K562 (cell line): ENCODE measurements at regions not wholly inside any gene's neighbourhood (a gene's known extent, or its start where the extent isn't known, plus 50 kb on each side); places are given as distances from the start of the nearest gene placed in this dataset.

ENCODE experiments used
- ATAC-seq: fragments of 200-7000 bp; cut with Tn5 transposase; 3 replicates; pipeline ENCODE4 v1.9.1; 2020; ENCODE audit warnings: moderate library complexity
- BruUV-seq: library from RNA; stranded (reverse); fragments of 400-500 nt; replicated peaks from 2 replicates; lab custom pipeline; 2021; lab: Mats Ljungman, UMichigan
- CTCF ChIA-PET: fragments of 300-600 bp; formaldehyde crosslinking; extraction: SDS; loops from one replicate; lab custom pipeline; 2021; ENCODE audit warnings: low intra/inter-chr PET ratio; lab: Yijun Ruan, JAX
- POLR2A ChIA-PET: fragments of 300-600, 350-650 bp; sonication (Branson Sonifier 250); formaldehyde crosslinking; extraction: SDS; loops from one replicate; lab custom pipeline; 2021; ENCODE audit warnings: antibody characterized with exemption, inconsistent platforms; lab: Yijun Ruan, JAX
- DNase-seq, 4 experiments: peaks; one replicate each; pipeline versions ENCODE4 v3.0.0 to v3.0.0-alpha.2; 2011 to 2018; ENCODE audit warnings: low spot score in 3 of 4, mixed read lengths in 3 of 4; ENCODE audit errors: extremely low read depth in 1 of 4
- FAIRE-seq: peaks from 2 replicates; lab custom pipeline; 2011; peaks lifted over from hg19 to GRCh38; lab: Jason Lieb, UNC
- H2AFZ ChIP-seq: 2 replicates; pipeline ENCODE4 v1.6.0; 2011; ENCODE audit warnings: low read depth, low read length, control low read depth, inconsistent platforms
- H3K27ac ChIP-seq: fragments of 200-600 bp; 3 replicates; pipeline ENCODE4 v1.8.0; 2011; ENCODE audit warnings: low read depth, mild to moderate bottlenecking, control low read depth, inconsistent platforms, low read length, moderate library complexity, mixed read lengths; ENCODE audit errors: extremely low read depth
- H3K27me3 ChIP-seq, 2 experiments: fragments of 300-600 bp in 1 of 2; 2 replicates in 1 of 2; 3 replicates in 1 of 2; pipeline versions ENCODE4 v1.6.0 to v1.8.0; 2011; ENCODE audit warnings: inconsistent platforms in 2 of 2, low read length in 2 of 2, mild to moderate bottlenecking in 1 of 2, mixed read lengths in 1 of 2, moderate library complexity in 1 of 2; ENCODE audit not compliant: control insufficient read depth in 2 of 2, insufficient read depth in 2 of 2
- H3K36me3 ChIP-seq: fragments of 300-600 bp; 3 replicates; pipeline ENCODE4 v1.8.0; 2011; ENCODE audit warnings: mild to moderate bottlenecking, low read length, inconsistent platforms; ENCODE audit not compliant: control insufficient read depth, insufficient read depth
- H3K4me1 ChIP-seq, 2 experiments: fragments of 200-600 bp in 1 of 2; replicated peaks in 1 of 2; 2 replicates in 1 of 2; 3 replicates in 1 of 2; pipeline versions ENCODE4 v1.5.1 to v1.8.0; 2011; ENCODE audit warnings: inconsistent platforms in 2 of 2, low read length in 2 of 2, mild to moderate bottlenecking in 1 of 2, mixed read lengths in 1 of 2, moderate library complexity in 1 of 2; ENCODE audit not compliant: control insufficient read depth in 2 of 2, insufficient read depth in 2 of 2
- H3K4me2 ChIP-seq: 2 replicates; pipeline ENCODE4 v1.6.1; 2011; ENCODE audit warnings: low read length, control low read depth, inconsistent platforms, mixed read lengths; ENCODE audit not compliant: insufficient read depth
- H3K4me3 ChIP-seq: fragments of 200-600 bp; sonication (generic), shearing (Covaris generic); 2 replicates; pipeline ENCODE4 v1.5.1; 2016; ENCODE audit warnings: control low read depth, inconsistent platforms
- H3K79me2 ChIP-seq: fragments of 200-600 bp; 3 replicates; pipeline ENCODE4 v1.8.0; 2011; ENCODE audit warnings: low read length, inconsistent platforms; ENCODE audit not compliant: control insufficient read depth, insufficient read depth
- H3K9ac ChIP-seq, 2 experiments: 2 replicates each; pipeline versions ENCODE4 v1.6.0 to v1.6.1; 2011; ENCODE audit warnings: low read depth in 2 of 2, low read length in 2 of 2, control low read depth in 1 of 2, inconsistent platforms in 1 of 2, mild to moderate bottlenecking in 1 of 2, mixed read lengths in 1 of 2; ENCODE audit not compliant: insufficient read depth in 1 of 2
- H3K9me1 ChIP-seq: one replicate; pipeline ENCODE4 v1.6.0; 2011; ENCODE audit warnings: inconsistent platforms, mild to moderate bottlenecking, low read length, moderate library complexity; ENCODE audit not compliant: control insufficient read depth, insufficient read depth
- H3K9me3 ChIP-seq: replicated peaks from 2 replicates; pipeline ENCODE4 v1.5.1; 2011; ENCODE audit warnings: low read depth, low read length, inconsistent platforms; ENCODE audit not compliant: control insufficient read depth, insufficient read depth
- H4K20me1 ChIP-seq: replicated peaks from 2 replicates; pipeline ENCODE4 v1.6.1; 2011; ENCODE audit warnings: low read length, inconsistent platforms, mixed read lengths; ENCODE audit not compliant: control insufficient read depth, insufficient read depth
- CEBPG ChIP-seq, 3 experiments: fragments of 200-800 bp in 1 of 3; sonication (Bioruptor generic) in 1 of 3; sonication (generic) in 1 of 3; formaldehyde crosslinking in 1 of 3; IDR thresholded peaks in 2 of 3; conservative IDR thresholded peaks in 1 of 3; 2 replicates each; pipeline versions ENCODE4 v1.6.1 to v1.8.0; 2016 to 2022; ENCODE audit warnings: missing compliant biosample characterization in 2 of 3, missing genetic modification characterization in 2 of 3, mild to moderate bottlenecking in 1 of 3, missing genetic modification reagents in 1 of 3
- CGGBP1 ChIP-seq: fragments of 250-450 bp; sonication (Bioruptor Pico); IDR thresholded peaks from 2 replicates; pipeline ENCODE4 v1.9.0; 2021; ENCODE audit warnings: mild to moderate bottlenecking
- NFIC ChIP-seq: fragments of 450-650 bp; IDR thresholded peaks from 2 replicates; pipeline ENCODE4 v1.6.1; 2017; ENCODE audit warnings: mild to moderate bottlenecking, inconsistent platforms
- RREB1 ChIP-seq: fragments of 250-450 bp; sonication (Bioruptor Pico); IDR thresholded peaks from 2 replicates; pipeline ENCODE4 v1.4.0; 2020
- SIRT6 ChIP-seq: IDR thresholded peaks from one replicate; pipeline ENCODE4 v1.6.1; 2012; ENCODE audit warnings: low read depth, mild to moderate bottlenecking, control low read depth, inconsistent platforms, low read length, moderate library complexity
- ZNF699 ChIP-seq: fragments of 250-450 bp; sonication (Bioruptor Pico); IDR thresholded peaks from 2 replicates; pipeline ENCODE4 v1.8.0; 2021; ENCODE audit warnings: mild to moderate bottlenecking, moderate library complexity; ENCODE audit not compliant: insufficient replicate concordance
- WGBS: fragments of 100-300 bp; shearing (Covaris generic); methylation state at CpG from one replicate; pipeline ENCODE4 v1.1.6; 2016; ENCODE audit warnings: low coverage, mixed read lengths; ENCODE audit not compliant: insufficient coverage; ENCODE audit errors: missing lambda C conversion rate; 5-methylcytosine and 5-hydroxymethylcytosine counted together
- in situ Hi-C: fragments of 300-500 bp; cut with MboI; formaldehyde crosslinking; loops from 4 replicates; pipeline ENCODE4 v1.15.0; 2018; ENCODE audit warnings: inconsistent platforms, mixed read lengths
- intact Hi-C: fragments of 100-400 bp; cut with micrococcal nuclease; formaldehyde crosslinking; loops from 2 replicates; pipeline ENCODE4 v1.14.2; 2022

- no peak for FAIRE-seq
Observed at GRCh38 chr2:193549661-193550060, 1354.9 kb upstream of the TMEFF2 start.

GRCh38 chr2:193542762-193543161 is 1348.0 kb upstream of the TMEFF2 start:
- Histone ChIP-seq H3K79me2 (no peaks in the 10 kb centered on the region), H3K4me3 (no peak overlapping the region), H3K9ac (no peak overlapping the region), H3K36me3 (no peaks in the 10 kb centered on the region), H3K27me3 (no peaks in the 10 kb centered on the region), H2AFZ (no peak overlapping the region), H3K27ac (no peak overlapping the region), H4K20me1 (no peaks in the 10 kb centered on the region), H3K4me1 (no peaks in the 10 kb centered on the region), H3K9me1 (no peaks in the 10 kb centered on the region), H3K4me2 (no peak overlapping the region), H3K9me3 (no peaks in the 10 kb centered on the region)
- ATAC-seq (no peak), DNase-seq (no peak), FAIRE-seq (no peak)
- CTCF ChIA-PET: no interaction called here
- no TSS peak for BruUV-seq
- no peak for TF ChIP-seq RREB1
- TF ChIP-seq CGGBP1 (CRISPR knock-in tag): no peak
- no peak for TF ChIP-seq ZNF699 (CRISPR knock-in tag)
- peak; percentile 15; the same call in 1 of the 2 replicates for TF ChIP-seq NFIC
- POLR2A ChIA-PET: no interaction called here
- 20% methylated on average over 1 of the region's 3 CpGs for WGBS
- intact Hi-C loops: no loop called here
- in situ Hi-C loops: no loop called here

More at GRCh38 chr2:193549661-193550060, 1354.9 kb upstream of the TMEFF2 start:
- H4K20me1 ChIP-seq: no peaks in the 10 kb centered on the region
- H3K27ac ChIP-seq: no peak overlapping the region
- H2AFZ ChIP-seq: no peak overlapping the region
- ATAC-seq: no peak
- no peaks in the 10 kb centered on the region for H3K27me3 ChIP-seq
- DNase-seq: no peak
- no peaks in the 10 kb centered on the region for H3K79me2 ChIP-seq
- in situ Hi-C loops: no loop called here
- TF ChIP-seq CEBPG (CRISPR knock-in tag; IDR thresholded peaks at IDR 0.05): no peak
- TF ChIP-seq CEBPG (tag; conservative IDR thresholded peaks at IDR 0.05 in 1 of 2, IDR thresholded peaks at IDR 0.05 in 1 of 2): peak; percentile 25 to 42; a peak in 1 of 4 replicates
- no peak for TF ChIP-seq SIRT6
- no peak overlapping the region for H3K9ac ChIP-seq
- no peak overlapping the region for H3K4me2 ChIP-seq
- H3K4me3 ChIP-seq: no peak overlapping the region
- H3K4me1 ChIP-seq: no peaks in the 10 kb centered on the region
- ChIA-PET CTCF (no interaction called here), POLR2A (no interaction called here)
- no TSS peak for BruUV-seq
- intact Hi-C loops: no loop called here
- no peaks in the 10 kb centered on the region for H3K36me3 ChIP-seq
- no peaks in the 10 kb centered on the region; the same call in 1 of the 2 replicates for H3K9me3 ChIP-seq
- H3K9me1 ChIP-seq: no peaks in the 10 kb centered on the region
